ENCODE measurements at regions not wholly inside any gene's neighbourhood (a gene's known extent, or its start where the extent isn't known, plus 50 kb on each side); places are given as distances from the start of the nearest gene placed in this dataset.

DNA sequence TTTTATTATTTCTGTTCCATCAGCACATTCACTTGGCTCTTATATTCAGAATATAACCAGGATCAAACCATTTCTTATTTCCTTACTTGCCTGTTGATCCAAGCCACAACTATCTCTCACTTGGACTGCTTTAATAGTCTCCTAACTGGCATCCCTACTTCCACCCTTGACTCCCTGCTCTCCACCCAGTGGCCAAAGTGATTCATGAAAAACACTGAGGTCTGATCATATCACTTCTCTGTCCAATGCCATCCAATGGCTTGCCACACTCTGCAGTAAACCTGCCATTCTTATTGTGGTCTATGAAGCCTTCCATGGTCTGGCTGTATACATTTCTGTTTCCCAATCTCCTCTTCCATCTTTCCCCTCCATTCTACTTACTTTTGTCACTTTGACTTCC, 576.1 kb downstream of the PDCD6IP start:
- TF ChIP-seq, protein P1, sequence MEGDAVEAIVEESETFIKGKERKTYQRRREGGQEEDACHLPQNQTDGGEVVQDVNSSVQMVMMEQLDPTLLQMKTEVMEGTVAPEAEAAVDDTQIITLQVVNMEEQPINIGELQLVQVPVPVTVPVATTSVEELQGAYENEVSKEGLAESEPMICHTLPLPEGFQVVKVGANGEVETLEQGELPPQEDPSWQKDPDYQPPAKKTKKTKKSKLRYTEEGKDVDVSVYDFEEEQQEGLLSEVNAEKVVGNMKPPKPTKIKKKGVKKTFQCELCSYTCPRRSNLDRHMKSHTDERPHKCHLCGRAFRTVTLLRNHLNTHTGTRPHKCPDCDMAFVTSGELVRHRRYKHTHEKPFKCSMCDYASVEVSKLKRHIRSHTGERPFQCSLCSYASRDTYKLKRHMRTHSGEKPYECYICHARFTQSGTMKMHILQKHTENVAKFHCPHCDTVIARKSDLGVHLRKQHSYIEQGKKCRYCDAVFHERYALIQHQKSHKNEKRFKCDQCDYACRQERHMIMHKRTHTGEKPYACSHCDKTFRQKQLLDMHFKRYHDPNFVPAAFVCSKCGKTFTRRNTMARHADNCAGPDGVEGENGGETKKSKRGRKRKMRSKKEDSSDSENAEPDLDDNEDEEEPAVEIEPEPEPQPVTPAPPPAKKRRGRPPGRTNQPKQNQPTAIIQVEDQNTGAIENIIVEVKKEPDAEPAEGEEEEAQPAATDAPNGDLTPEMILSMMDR (IDR thresholded peaks at IDR 0.05 in 8 of 11, conservative IDR thresholded peaks at IDR 0.05 in 3 of 11), result no peak
- no peak for TF ChIP-seq POLR2AphosphoS5 (IDR thresholded peaks at IDR 0.05)

All from spleen (tissue), 7 donors.